A549 (cell line): ENCODE measurements at regions not wholly inside any gene's neighbourhood (a gene's known extent, or its start where the extent isn't known, plus 50 kb on each side); places are given as distances from the start of the nearest gene placed in this dataset.
"Not testable (repeated sequence)": the region's sequence is repeated elsewhere in the genome, so short reads cannot be mapped to it uniquely, and the experiment has no call there.

ENCODE experiments used
- ATAC-seq, 2 experiments: fragments of 200-7000 bp in 1 of 2; fragments of >200 bp in 1 of 2; cut with Nextera tagmentation in 1 of 2; cut with Tn5 transposase in 1 of 2; 3 replicates each; pipeline versions ENCODE4 v1.8.0 to v1.9.1; 2018 to 2020; ENCODE audit warnings: mild to moderate bottlenecking in 1 of 2, moderate library complexity in 1 of 2
- CTCF ChIA-PET: fragments of 300-600 bp; sonication (Branson Sonifier 250); formaldehyde crosslinking; extraction: SDS; loops from one replicate; lab custom pipeline; 2021; ENCODE audit warnings: antibody characterized with exemption, inconsistent platforms; lab: Yijun Ruan, JAX
- POLR2A ChIA-PET: fragments of 350-600 bp; formaldehyde crosslinking; extraction: SDS; loops from one replicate; lab custom pipeline; 2021; ENCODE audit warnings: antibody characterized with exemption, inconsistent platforms; lab: Yijun Ruan, JAX
- DNase-seq, 2 experiments: peaks; one replicate each; pipeline versions ENCODE4 v3.0.0 to v3.0.0-alpha.2; 2011 to 2016; ENCODE audit warnings: low read depth in 1 of 2, low spot score in 1 of 2
- FAIRE-seq: peaks from 2 replicates; lab custom pipeline; 2011; peaks lifted over from hg19 to GRCh38; lab: Jason Lieb, UNC
- H3K27ac ChIP-seq, 2 experiments: fragments of >200 bp; sonication (Bioruptor Twin); formaldehyde crosslinking; 3 replicates each; pipeline ENCODE4 v1.5.1; 2016 to 2017
- H3K4me1 ChIP-seq: fragments of >200 bp; sonication (Bioruptor Twin); formaldehyde crosslinking; 3 replicates; pipeline ENCODE4 v1.6.1; 2016
- H3K4me2 ChIP-seq: fragments of >200 bp; sonication (Bioruptor Twin); formaldehyde crosslinking; 3 replicates; pipeline ENCODE4 v1.6.1; 2016
- H3K4me3 ChIP-seq: fragments of >200 bp; sonication (Bioruptor Twin); formaldehyde crosslinking; 3 replicates; pipeline ENCODE4 v1.5.1; 2016
- H3K9me3 ChIP-seq: fragments of >200 bp; sonication (Bioruptor Twin); formaldehyde crosslinking; 3 replicates; pipeline ENCODE4 v1.6.1; 2016
- ATOH8 ChIP-seq: fragments of 250-450 bp; sonication (Bioruptor Pico); IDR thresholded peaks from 2 replicates; pipeline ENCODE4 v1.5.0; 2020; ENCODE audit warnings: low read depth, mild to moderate bottlenecking, moderate library complexity
- BCL3 ChIP-seq: fragments of >200 bp; sonication (Bioruptor Twin); formaldehyde crosslinking; IDR thresholded peaks from 3 replicates; pipeline ENCODE4 v1.6.1; 2016
- CBX2 ChIP-seq: fragments of 200-600 bp; sonication (generic); IDR thresholded peaks from 2 replicates; pipeline ENCODE4 v1.6.1; 2016; ENCODE audit warnings: low read depth, mild to moderate bottlenecking, borderline replicate concordance
- CEBPB ChIP-seq, 2 experiments: fragments of >200 bp in 1 of 2; sonication (Bioruptor Twin) in 1 of 2; formaldehyde crosslinking in 1 of 2; IDR thresholded peaks; 2 replicates each; pipeline ENCODE4 v1.6.1; 2012 to 2016
- CHD4 ChIP-seq: fragments of 200-600 bp; sonication (generic); IDR thresholded peaks from 2 replicates; pipeline ENCODE4 v1.6.1; 2016; ENCODE audit warnings: antibody characterized with exemption, mild to moderate bottlenecking, borderline replicate concordance
- E2F6 ChIP-seq: IDR thresholded peaks from 2 replicates; pipeline ENCODE4 v1.6.1; 2012; ENCODE audit warnings: low read depth, borderline replicate concordance
- ELK1 ChIP-seq: fragments of 150-350 bp; IDR thresholded peaks from 2 replicates; pipeline ENCODE4 v1.6.1; 2014; ENCODE audit warnings: low read depth, mild to moderate bottlenecking, low read length
- ESRRA ChIP-seq: fragments of 150-350 bp; IDR thresholded peaks from 2 replicates; pipeline ENCODE4 v1.6.1; 2014; ENCODE audit warnings: mild to moderate bottlenecking, low read length, borderline replicate concordance
- FOSL2 ChIP-seq, 2 experiments: fragments of 450-650 bp in 1 of 2; fragments of >200 bp in 1 of 2; sonication (Bioruptor Twin) in 1 of 2; formaldehyde crosslinking; IDR thresholded peaks; 2 replicates each; pipeline versions ENCODE4 v1.5.0 to v1.6.1; 2016 to 2020; ENCODE audit warnings: mild to moderate bottlenecking in 1 of 2, moderate library complexity in 1 of 2
- HES2 ChIP-seq: fragments of >200 bp; sonication (Bioruptor Twin); formaldehyde crosslinking; IDR thresholded peaks from 2 replicates; pipeline ENCODE4 v1.6.1; 2016
- HMGXB4 ChIP-seq: fragments of 250-450 bp; sonication (Bioruptor Pico); IDR thresholded peaks from 2 replicates; pipeline ENCODE4 v1.5.0; 2021; ENCODE audit warnings: mild to moderate bottlenecking, moderate library complexity, borderline replicate concordance
- HOXA7 ChIP-seq: fragments of 250-450 bp; sonication (Bioruptor Pico); IDR thresholded peaks from 2 replicates; pipeline ENCODE4 v1.5.0; 2020; ENCODE audit warnings: mild to moderate bottlenecking, moderate library complexity
- MYC ChIP-seq: IDR thresholded peaks from 2 replicates; pipeline ENCODE4 v1.6.1; 2012; ENCODE audit warnings: mild to moderate bottlenecking, inconsistent platforms, low read length, improper control_type of control experiment, borderline replicate concordance
- NPAS2 ChIP-seq: fragments of 250-450 bp; sonication (Bioruptor Pico); IDR thresholded peaks from 2 replicates; pipeline ENCODE4 v1.8.0; 2022; ENCODE audit warnings: mild to moderate bottlenecking, moderate library complexity, borderline replicate concordance
- NR3C1 ChIP-seq: fragments of >200 bp; sonication (Bioruptor Twin); formaldehyde crosslinking; IDR thresholded peaks from 3 replicates; pipeline ENCODE4 v1.6.1; 2017
- POLR2A ChIP-seq: IDR thresholded peaks from 2 replicates; pipeline ENCODE4 v1.6.1; 2012; ENCODE audit warnings: mild to moderate bottlenecking, low read length
- RARB ChIP-seq: fragments of 250-450 bp; sonication (Bioruptor Pico); IDR thresholded peaks from 2 replicates; pipeline ENCODE4 v1.8.0; 2021; ENCODE audit warnings: mild to moderate bottlenecking, moderate library complexity
- REST ChIP-seq: fragments of 200-600 bp; sonication (generic); IDR thresholded peaks from 2 replicates; pipeline ENCODE4 v1.6.1; 2016; ENCODE audit warnings: antibody characterized with exemption, mild to moderate bottlenecking, moderate library complexity
- SMC3 ChIP-seq: fragments of >200 bp; sonication (Bioruptor Twin); formaldehyde crosslinking; IDR thresholded peaks from 3 replicates; pipeline ENCODE4 v1.6.1; 2018; ENCODE audit warnings: inconsistent platforms
- SREBF2 ChIP-seq: fragments of 450-650 bp; IDR thresholded peaks from 2 replicates; pipeline ENCODE4 v1.6.1; 2014; ENCODE audit warnings: mild to moderate bottlenecking, moderate library complexity
- USF2 ChIP-seq: fragments of 450-650 bp; IDR thresholded peaks from 2 replicates; pipeline ENCODE4 v1.6.1; 2014; ENCODE audit warnings: antibody characterized with exemption
- WGBS: methylation state at CpG from one replicate; pipeline ENCODE4 v1.1.6; 2017; ENCODE audit errors: missing lambda C conversion rate; 5-methylcytosine and 5-hydroxymethylcytosine counted together

- ChIA-PET CTCF (no interaction called here), POLR2A (no interaction called here)
- ATAC-seq (no peak), FAIRE-seq (no peak), DNase-seq (peak in 1 of 2 experiments; percentile 82)
- 0% methylated on average over 3 of the region's 3 CpGs for WGBS
- no peak overlapping the region for H3K4me3 ChIP-seq
- no peak overlapping the region for H3K4me2 ChIP-seq
- H3K4me1 ChIP-seq, result no peaks in the 10 kb centered on the region
- no peak overlapping the region for H3K27ac ChIP-seq
- H3K9me3 ChIP-seq, result no peaks in the 10 kb centered on the region
- TF ChIP-seq CHD4 (no peak), CBX2 (no peak), CEBPB (IDR thresholded peaks at IDR 0.05) (no peak), ELK1 (no peak), SREBF2 (no peak), HOXA7 (CRISPR knock-in tag) (no peak), POLR2A (no peak), HMGXB4 (CRISPR knock-in tag) (no peak), NPAS2 (no peak), MYC (no peak), ESRRA (no peak), BCL3 (no peak), SMC3 (no peak), E2F6 (no peak)
Measured at GRCh38 chrY:10627116-10627515, 1099.4 kb downstream of the TSPY10 start.

GRCh38 chrY:10648813-10649212 is 1121.1 kb downstream of the TSPY10 start:
- H3K4me2 ChIP-seq, ATAC-seq, H3K9me3 ChIP-seq, CTCF ChIA-PET, FAIRE-seq, H3K4me3 ChIP-seq, H3K27ac ChIP-seq, POLR2A ChIA-PET, H3K4me1 ChIP-seq, DNase-seq: not testable (repeated sequence)
- no CpG with 5 or more reads among the region's 4 CpGs for WGBS

- H3K27ac ChIP-seq, POLR2A ChIA-PET: not testable (repeated sequence)
Measured at GRCh38 chrY:10657120-10657519, 1129.4 kb downstream of the TSPY10 start.

GRCh38 chrY:10666785-10667184 is 1139.1 kb downstream of the TSPY10 start:
- POLR2A ChIA-PET, result no interaction called here
- no peak overlapping the region for H3K4me3 ChIP-seq
- ATAC-seq (no peak), DNase-seq (no peak), FAIRE-seq (no peak)
- no peak overlapping the region for H3K27ac ChIP-seq
- H3K4me2 ChIP-seq, result no peak overlapping the region
- CTCF ChIA-PET, result no interaction called here
- 4% methylated on average over 9 of the region's 9 CpGs for WGBS
- H3K4me1 ChIP-seq, result no peaks in the 10 kb centered on the region
- H3K9me3 ChIP-seq, result no peaks in the 10 kb centered on the region
- TF ChIP-seq HES2 (no peak), ATOH8 (CRISPR knock-in tag) (no peak), RARB (CRISPR knock-in tag) (no peak), REST (no peak), FOSL2 (IDR thresholded peaks at IDR 0.05) (no peak), FOSL2 (CRISPR knock-in tag; IDR thresholded peaks at IDR 0.05) (no peak), NR3C1 (no peak), USF2 (no peak)

More at GRCh38 chrY:10657120-10657519, 1129.4 kb downstream of the TSPY10 start:
- FAIRE-seq, H3K9me3 ChIP-seq, DNase-seq, H3K4me1 ChIP-seq, H3K4me2 ChIP-seq, CTCF ChIA-PET, ATAC-seq, H3K4me3 ChIP-seq: not testable (repeated sequence)
- 8% methylated on average over 3 of the region's 3 CpGs for WGBS
